ENCODE measurements at regions not wholly inside any gene's neighbourhood (a gene's known extent, or its start where the extent isn't known, plus 50 kb on each side); places are given as distances from the start of the nearest gene placed in this dataset.

DNA sequence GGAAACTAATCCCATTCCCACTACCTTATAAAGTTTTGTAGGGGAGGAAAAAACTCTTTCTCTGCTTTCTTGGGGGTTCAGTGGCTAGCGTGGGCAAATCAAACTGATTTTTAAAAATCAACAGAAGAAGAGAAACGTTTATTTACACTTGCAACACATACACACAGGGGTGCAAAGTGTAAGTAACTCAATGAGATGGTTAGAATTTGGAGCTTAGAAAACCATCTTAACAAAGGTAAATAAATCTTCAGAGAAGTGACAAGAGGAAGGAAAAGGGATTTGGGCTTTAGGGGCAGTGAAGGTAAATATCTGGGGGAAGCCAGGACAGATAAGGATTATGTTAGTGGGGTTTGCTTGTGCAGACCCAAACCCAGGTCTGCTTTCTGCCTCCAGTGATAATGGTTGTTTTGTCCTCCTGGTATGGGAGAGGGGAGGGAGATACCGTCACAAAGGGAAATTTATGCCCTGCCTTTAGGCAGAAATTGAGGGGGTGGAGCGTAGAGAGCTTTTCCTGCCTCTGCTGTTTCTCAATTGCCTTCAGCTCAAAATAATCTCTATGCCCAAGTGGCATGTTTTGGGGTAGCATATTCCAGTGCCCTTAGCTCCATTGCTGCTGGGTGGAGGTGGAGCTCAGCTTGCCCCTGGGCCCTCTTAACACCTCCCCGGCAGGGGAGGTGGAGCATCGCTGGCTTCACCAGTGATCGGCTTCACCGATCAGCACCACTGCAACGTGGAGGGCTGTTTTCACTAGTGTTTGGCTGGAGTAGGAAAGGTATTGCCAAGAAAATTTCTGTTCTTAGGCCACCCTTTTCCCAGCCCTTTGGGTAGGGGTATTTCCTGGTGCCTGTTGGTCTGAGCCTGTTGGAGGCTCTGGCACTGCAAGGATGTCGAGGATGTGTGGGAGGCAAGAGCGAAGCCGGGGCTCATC is 92.2 kb downstream of the TEX51 start:
- DNase-seq (ENCODE audit: low read depth): no peak

DNA sequence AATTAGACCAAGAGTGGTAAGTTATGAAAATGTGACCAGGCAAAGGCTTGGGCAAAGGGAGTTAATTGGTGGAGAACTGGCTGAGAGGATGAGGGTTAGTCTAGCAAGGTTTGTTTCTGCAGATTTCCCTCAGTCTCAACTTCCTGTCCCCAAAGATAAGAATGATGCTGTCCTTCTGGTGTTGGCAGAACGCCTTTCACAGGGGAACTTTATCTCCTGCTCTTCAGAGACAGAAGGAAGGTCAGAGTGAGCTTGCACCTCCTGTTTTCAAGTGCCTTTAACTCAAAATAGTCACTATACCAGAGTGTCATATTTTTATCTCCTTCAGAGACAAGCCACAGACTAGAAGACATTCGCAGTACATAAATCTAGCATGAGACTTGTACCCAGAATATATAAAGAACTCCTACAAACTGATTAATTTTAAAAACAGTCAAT is 95.7 kb downstream of the TEX51 start:
- no peak for DNase-seq (ENCODE audit: low read depth)

DNA sequence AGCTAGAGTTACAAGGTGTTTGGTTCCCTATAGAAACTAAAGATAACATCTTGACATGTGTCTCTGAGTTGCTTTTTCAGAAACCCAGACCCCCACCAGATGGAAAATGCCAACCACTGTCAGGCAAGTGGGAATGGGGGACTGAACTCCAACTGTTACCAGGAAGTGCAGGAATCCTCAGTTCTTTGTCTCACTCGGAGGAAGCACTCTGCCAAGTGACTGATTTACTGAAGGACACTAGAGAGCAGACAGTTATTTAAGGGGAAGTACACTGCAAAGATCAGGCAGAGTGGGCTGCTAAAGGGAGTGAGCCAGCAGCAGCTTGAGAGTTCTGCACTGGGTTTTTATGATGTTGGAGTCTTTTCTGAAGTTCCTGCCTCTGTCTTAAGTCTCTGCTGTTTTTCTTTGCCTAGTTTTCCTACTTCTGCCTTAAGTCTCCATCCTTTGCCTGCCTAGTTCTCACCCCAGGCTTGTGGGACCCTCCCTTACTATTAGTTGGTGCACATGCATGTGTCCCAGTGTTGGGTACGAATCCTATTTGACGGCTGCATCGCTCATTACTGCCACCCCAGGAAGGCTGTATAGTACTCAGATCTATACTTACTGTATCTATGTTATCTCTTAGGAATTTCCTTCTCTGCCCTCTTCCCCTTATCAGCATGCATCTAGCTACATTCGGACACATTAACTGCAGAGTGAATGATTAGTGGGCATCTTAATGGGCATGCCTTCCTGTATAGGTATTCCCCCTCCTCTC is 97.1 kb downstream of the TEX51 start:
- no peak for DNase-seq (ENCODE audit: low read depth)

DNA sequence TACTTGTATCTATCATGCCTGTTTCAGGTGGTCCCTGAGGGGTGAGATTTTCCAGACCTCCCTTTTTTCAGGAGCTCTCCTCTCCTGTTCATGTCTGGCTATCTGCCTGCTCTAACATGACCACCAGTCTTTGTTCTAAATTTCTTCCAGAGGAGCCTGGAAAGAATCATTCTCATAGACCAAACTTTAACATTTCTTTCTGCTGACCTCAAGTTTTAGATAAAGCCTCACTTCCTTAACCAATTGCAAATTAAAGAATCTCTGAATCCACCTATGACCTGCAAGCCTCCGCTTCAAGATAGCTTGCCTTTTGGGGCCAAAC is 97.6 kb downstream of the TEX51 start:
- no peak for DNase-seq (ENCODE audit: low read depth)

All from myocyte (in vitro differentiated cells).